ENCODE measurements at regions not wholly inside any gene's neighbourhood (a gene's known extent, or its start where the extent isn't known, plus 50 kb on each side); places are given as distances from the start of the nearest gene placed in this dataset.

DNA sequence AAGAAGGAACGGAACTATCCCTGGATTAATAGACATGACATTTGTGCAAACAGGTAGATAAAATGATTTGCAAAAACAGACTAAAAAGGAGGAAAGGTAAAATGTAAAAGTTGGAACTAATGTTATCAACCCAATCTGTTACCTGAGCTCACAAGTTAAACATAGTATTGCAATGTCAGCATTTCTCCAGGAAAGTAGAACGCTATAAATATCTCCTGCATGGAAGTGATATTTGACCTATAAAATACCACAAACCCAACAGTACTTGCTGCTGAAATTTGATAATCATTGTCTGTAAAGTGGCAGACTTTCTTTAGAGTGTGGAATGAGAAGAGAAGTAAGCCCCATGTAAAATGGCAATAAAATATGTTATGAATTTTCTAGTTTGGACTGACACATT, 1435.7 kb downstream of the LRFN5 start (continued):
- TF ChIP-seq, protein P1, sequence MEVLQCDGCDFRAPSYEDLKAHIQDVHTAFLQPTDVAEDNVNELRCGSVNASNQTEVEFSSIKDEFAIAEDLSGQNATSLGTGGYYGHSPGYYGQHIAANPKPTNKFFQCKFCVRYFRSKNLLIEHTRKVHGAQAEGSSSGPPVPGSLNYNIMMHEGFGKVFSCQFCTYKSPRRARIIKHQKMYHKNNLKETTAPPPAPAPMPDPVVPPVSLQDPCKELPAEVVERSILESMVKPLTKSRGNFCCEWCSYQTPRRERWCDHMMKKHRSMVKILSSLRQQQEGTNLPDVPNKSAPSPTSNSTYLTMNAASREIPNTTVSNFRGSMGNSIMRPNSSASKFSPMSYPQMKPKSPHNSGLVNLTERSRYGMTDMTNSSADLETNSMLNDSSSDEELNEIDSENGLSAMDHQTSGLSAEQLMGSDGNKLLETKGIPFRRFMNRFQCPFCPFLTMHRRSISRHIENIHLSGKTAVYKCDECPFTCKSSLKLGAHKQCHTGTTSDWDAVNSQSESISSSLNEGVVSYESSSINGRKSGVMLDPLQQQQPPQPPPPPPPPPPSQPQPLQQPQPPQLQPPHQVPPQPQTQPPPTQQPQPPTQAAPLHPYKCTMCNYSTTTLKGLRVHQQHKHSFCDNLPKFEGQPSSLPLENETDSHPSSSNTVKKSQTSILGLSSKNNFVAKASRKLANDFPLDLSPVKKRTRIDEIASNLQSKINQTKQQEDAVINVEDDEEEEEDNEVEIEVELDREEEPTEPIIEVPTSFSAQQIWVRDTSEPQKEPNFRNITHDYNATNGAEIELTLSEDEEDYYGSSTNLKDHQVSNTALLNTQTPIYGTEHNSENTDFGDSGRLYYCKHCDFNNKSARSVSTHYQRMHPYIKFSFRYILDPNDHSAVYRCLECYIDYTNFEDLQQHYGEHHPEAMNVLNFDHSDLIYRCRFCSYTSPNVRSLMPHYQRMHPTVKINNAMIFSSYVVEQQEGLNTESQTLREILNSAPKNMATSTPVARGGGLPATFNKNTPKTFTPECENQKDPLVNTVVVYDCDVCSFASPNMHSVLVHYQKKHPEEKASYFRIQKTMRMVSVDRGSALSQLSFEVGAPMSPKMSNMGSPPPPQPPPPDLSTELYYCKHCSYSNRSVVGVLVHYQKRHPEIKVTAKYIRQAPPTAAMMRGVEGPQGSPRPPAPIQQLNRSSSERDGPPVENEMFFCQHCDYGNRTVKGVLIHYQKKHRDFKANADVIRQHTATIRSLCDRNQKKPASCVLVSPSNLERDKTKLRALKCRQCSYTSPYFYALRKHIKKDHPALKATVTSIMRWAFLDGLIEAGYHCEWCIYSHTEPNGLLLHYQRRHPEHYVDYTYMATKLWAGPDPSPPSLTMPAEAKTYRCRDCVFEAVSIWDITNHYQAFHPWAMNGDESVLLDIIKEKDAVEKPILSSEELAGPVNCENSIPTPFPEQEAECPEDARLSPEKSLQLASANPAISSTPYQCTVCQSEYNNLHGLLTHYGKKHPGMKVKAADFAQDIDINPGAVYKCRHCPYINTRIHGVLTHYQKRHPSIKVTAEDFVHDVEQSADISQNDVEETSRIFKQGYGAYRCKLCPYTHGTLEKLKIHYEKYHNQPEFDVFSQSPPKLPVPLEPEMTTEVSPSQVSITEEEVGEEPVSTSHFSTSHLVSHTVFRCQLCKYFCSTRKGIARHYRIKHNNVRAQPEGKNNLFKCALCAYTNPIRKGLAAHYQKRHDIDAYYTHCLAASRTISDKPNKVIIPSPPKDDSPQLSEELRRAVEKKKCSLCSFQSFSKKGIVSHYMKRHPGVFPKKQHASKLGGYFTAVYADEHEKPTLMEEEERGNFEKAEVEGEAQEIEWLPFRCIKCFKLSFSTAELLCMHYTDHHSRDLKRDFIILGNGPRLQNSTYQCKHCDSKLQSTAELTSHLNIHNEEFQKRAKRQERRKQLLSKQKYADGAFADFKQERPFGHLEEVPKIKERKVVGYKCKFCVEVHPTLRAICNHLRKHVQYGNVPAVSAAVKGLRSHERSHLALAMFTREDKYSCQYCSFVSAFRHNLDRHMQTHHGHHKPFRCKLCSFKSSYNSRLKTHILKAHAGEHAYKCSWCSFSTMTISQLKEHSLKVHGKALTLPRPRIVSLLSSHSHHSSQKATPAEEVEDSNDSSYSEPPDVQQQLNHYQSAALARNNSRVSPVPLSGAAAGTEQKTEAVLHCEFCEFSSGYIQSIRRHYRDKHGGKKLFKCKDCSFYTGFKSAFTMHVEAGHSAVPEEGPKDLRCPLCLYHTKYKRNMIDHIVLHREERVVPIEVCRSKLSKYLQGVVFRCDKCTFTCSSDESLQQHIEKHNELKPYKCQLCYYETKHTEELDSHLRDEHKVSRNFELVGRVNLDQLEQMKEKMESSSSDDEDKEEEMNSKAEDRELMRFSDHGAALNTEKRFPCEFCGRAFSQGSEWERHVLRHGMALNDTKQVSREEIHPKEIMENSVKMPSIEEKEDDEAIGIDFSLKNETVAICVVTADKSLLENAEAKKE (CRISPR knock-in tag; IDR thresholded peaks at IDR 0.05), result no peak

DNA sequence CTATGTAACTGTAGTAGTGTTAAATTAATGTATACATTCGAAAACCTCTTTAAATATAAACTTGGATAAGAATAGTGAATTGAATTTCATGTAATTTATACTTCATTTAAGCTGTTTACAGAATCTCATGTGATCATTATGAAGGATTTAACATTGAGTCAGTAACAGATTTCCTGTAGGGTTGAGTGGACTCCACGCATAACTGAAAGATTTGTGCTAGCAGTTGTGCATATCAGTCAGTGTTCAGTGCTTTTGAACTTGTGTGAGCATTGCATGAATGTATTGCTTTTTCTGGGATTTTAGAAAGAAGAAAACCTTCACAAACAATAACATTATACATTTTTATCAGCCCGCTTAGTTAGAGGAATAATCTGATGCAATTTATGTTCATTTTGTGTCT, 1435.3 kb downstream of the LRFN5 start:
- Histone ChIP-seq H3K4me1 (ENCODE audit: insufficient read depth) (no peaks in the 10 kb centered on the region), H3K9me2 (ENCODE audit: insufficient read depth) (no peaks in the 10 kb centered on the region), H3K36me3 (ENCODE audit: insufficient read depth) (no peaks in the 10 kb centered on the region), H3K4me2 (no peak overlapping the region), H2AFZ (no peak overlapping the region), H3K27ac (ENCODE audit: low read depth) (no peak overlapping the region), H3K79me2 (replicated peaks; ENCODE audit: insufficient read depth) (no peaks in the 10 kb centered on the region), H4K20me1 (replicated peaks; ENCODE audit: insufficient read depth) (no peaks in the 10 kb centered on the region), H3K4me3 (no peak overlapping the region), H3K27me3 (ENCODE audit: insufficient read depth) (no peaks in the 10 kb centered on the region), H3F3A (replicated peaks; ENCODE audit: low read depth) (no peaks in the 10 kb centered on the region)
- no peaks in the 10 kb centered on the region for H3K36me3 Mint-ChIP-seq (ENCODE audit: low read depth)
- DNase-seq (ENCODE audit: low spot score) (no peak), ATAC-seq (no peak)
- H3K4me1 Mint-ChIP-seq, result no peaks in the 10 kb centered on the region
- no peaks in the 10 kb centered on the region for H3K27me3 Mint-ChIP-seq (ENCODE audit: insufficient read depth, low read depth, poor library complexity)
- H3K4me3 Mint-ChIP-seq, result no peak overlapping the region
- H3K27ac Mint-ChIP-seq, result no peak overlapping the region; the same call in 1 of the 2 replicates
- no peaks in the 10 kb centered on the region for H3K9me3 Mint-ChIP-seq
- TF ChIP-seq STAT1 (IDR thresholded peaks at IDR 0.05; ENCODE audit: unreplicated experiment), result no peak
- no peak for TF ChIP-seq EZH2 (IDR thresholded peaks at IDR 0.05; ENCODE audit: low read depth, unreplicated experiment)
- TF ChIP-seq CREB1 (CRISPR knock-in tag; IDR thresholded peaks at IDR 0.05; ENCODE audit: low read depth), result no peak
- no peak for TF ChIP-seq ZNF331 (CRISPR knock-in tag; IDR thresholded peaks at IDR 0.05; ENCODE audit: low read depth)

DNA sequence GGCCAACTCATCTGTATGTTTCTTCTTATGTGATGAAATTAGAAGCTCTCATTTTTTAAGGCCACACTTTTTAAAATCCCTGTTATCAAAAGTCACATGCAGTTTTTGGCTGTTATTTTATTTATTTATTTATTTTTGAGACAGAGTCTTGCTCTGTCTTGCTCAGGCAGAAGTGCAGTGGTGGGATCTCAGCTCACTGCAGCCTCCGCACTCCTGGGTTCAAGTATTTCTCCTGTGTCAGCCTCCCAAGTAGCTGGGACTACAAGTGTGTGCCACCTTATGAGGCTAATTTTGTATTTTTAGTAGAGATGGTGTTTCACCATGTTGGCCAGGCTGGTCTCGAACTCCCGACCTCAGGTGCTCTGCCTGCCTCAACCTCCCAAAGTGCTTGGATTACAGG, 1434.5 kb downstream of the LRFN5 start:
- no peak for ATAC-seq
- TF ChIP-seq, protein P1 (CRISPR knock-in tag; IDR thresholded peaks at IDR 0.05), result no peak

More for the DNA sequence above, 1434.5 kb downstream of the LRFN5 start:
- Histone ChIP-seq H3K79me2 (replicated peaks; ENCODE audit: insufficient read depth) (no peaks in the 10 kb centered on the region), H3F3A (replicated peaks; ENCODE audit: low read depth) (no peaks in the 10 kb centered on the region), H4K20me1 (replicated peaks; ENCODE audit: insufficient read depth) (no peaks in the 10 kb centered on the region), H3K4me2 (no peak overlapping the region), H3K9me2 (ENCODE audit: insufficient read depth) (no peaks in the 10 kb centered on the region), H3K27ac (ENCODE audit: low read depth) (no peak overlapping the region), H2AFZ (no peak overlapping the region), H3K27me3 (ENCODE audit: insufficient read depth) (no peaks in the 10 kb centered on the region), H3K36me3 (ENCODE audit: insufficient read depth) (no peaks in the 10 kb centered on the region), H3K4me3 (no peak overlapping the region), H3K4me1 (ENCODE audit: insufficient read depth) (no peaks in the 10 kb centered on the region)
- H3K27me3 Mint-ChIP-seq (ENCODE audit: insufficient read depth, low read depth, poor library complexity), result no peaks in the 10 kb centered on the region
- no peaks in the 10 kb centered on the region for H3K4me1 Mint-ChIP-seq
- H3K4me3 Mint-ChIP-seq, result no peak overlapping the region
- no peak for DNase-seq (ENCODE audit: low spot score)
- no peaks in the 10 kb centered on the region for H3K36me3 Mint-ChIP-seq (ENCODE audit: low read depth)
- H3K9me3 Mint-ChIP-seq, result no peaks in the 10 kb centered on the region
- no peak overlapping the region for H3K27ac Mint-ChIP-seq

All from GM23338 (cell line).